SK-MEL-5 (cell line): ENCODE measurements at regions not wholly inside any gene's neighbourhood (a gene's known extent, or its start where the extent isn't known, plus 50 kb on each side); places are given as distances from the start of the nearest gene placed in this dataset.

Experiments
- DNase-seq: peaks from one replicate; pipeline ENCODE4 v3.0.0-alpha.2; 2016; ENCODE audit warnings: low read depth, low spot score
- in situ Hi-C: cut with HindIII; loops from 2 replicates; pipeline ENCODE4 v1.10.0; 2016; ENCODE audit warnings: low sequenced_read_pairs, high pct_unique_total_duplicates, low pct_unique_long_range_greater_than_20kb

GRCh38 chr2:67917332-67918054, 145.3 kb downstream of the C1D start:
- DNase-seq = peak; percentile 96
- in situ Hi-C loops = no loop called here

- no peak for DNase-seq
- in situ Hi-C loops = no loop called here
These were observed 144.3 kb downstream of the C1D start for GRCh38 chr2:67918471-67918870.

- in situ Hi-C loops = no loop called here
- peak; percentile 43 for DNase-seq
These were observed 143.3 kb downstream of the C1D start for GRCh38 chr2:67919490-67919889.

GRCh38 chr2:67922080-67922785, 140.6 kb downstream of the C1D start:
- DNase-seq = no peak
- in situ Hi-C loops = no loop called here

- in situ Hi-C loops = no loop called here
- DNase-seq = no peak
These were observed 139.1 kb downstream of the C1D start for GRCh38 chr2:67923696-67924095.

- in situ Hi-C loops = no loop called here
- DNase-seq = no peak
These were observed 135.3 kb downstream of the C1D start for GRCh38 chr2:67927501-67927900.

GRCh38 chr2:67930156-67930555, 132.6 kb downstream of the C1D start:
- no peak for DNase-seq
- in situ Hi-C loops = no loop called here

GRCh38 chr2:67936969-67937368, 125.8 kb downstream of the C1D start:
- in situ Hi-C loops = no loop called here
- no peak for DNase-seq

- DNase-seq = no peak
- in situ Hi-C loops = no loop called here
These were observed 124.8 kb downstream of the C1D start for GRCh38 chr2:67938053-67938452.

GRCh38 chr2:67945056-67945455, 117.7 kb downstream of the C1D start:
- in situ Hi-C loops = no loop called here

GRCh38 chr2:67945940-67946339, 116.9 kb downstream of the C1D start:
- DNase-seq = peak; percentile 42
- in situ Hi-C loops = no loop called here

More at GRCh38 chr2:67945056-67945455, 117.7 kb downstream of the C1D start:
- DNase-seq = peak; percentile 52

GRCh38 chr2:67948057-67948456, 114.7 kb downstream of the C1D start:
- DNase-seq = no peak
- in situ Hi-C loops = no loop called here

GRCh38 chr2:67948506-67948905, 114.3 kb downstream of the C1D start:
- no peak for DNase-seq
- in situ Hi-C loops = no loop called here

GRCh38 chr2:67950018-67950417, 112.8 kb downstream of the C1D start:
- in situ Hi-C loops = no loop called here
- DNase-seq = no peak

GRCh38 chr2:67950919-67951318, 111.9 kb downstream of the C1D start:
- in situ Hi-C loops = no loop called here
- DNase-seq = no peak

- in situ Hi-C loops = no loop called here
- no peak for DNase-seq
These were observed 110.7 kb downstream of the C1D start for GRCh38 chr2:67952066-67952465.

GRCh38 chr2:67954093-67954748, 108.6 kb downstream of the C1D start:
- no peak for DNase-seq
- in situ Hi-C loops = no loop called here

GRCh38 chr2:67955748-67956603, 106.8 kb downstream of the C1D start:
- in situ Hi-C loops = no loop called here

More at GRCh38 chr2:67955748-67956603, 106.8 kb downstream of the C1D start:
- no peak for DNase-seq
